AG04450 (cell line): ENCODE measurements at regions not wholly inside any gene's neighbourhood (a gene's known extent, or its start where the extent isn't known, plus 50 kb on each side); places are given as distances from the start of the nearest gene placed in this dataset.

ENCODE experiments used
- CTCF ChIA-PET: fragments of 300-600, 350-600 bp; formaldehyde crosslinking; extraction: SDS; loops from one replicate; lab custom pipeline; 2022; ENCODE audit warnings: antibody characterized with exemption, inconsistent platforms; lab: Charles Lee
- POLR2A ChIA-PET: fragments of 350-600 bp; formaldehyde crosslinking; extraction: SDS; loops from one replicate; lab custom pipeline; 2021; ENCODE audit warnings: antibody characterized with exemption, inconsistent platforms; lab: Yijun Ruan, JAX
- DNase-seq: peaks from one replicate; pipeline ENCODE4 v3.0.0-alpha.2; 2011; ENCODE audit warnings: low read depth, low spot score
- H3K27ac ChIP-seq: one replicate; pipeline ENCODE4 v1.5.1; 2012; ENCODE audit warnings: low read depth, low read length, control low read depth
- H3K27me3 ChIP-seq: one replicate; pipeline ENCODE4 v1.6.0; 2012; ENCODE audit warnings: low read length; ENCODE audit not compliant: control insufficient read depth, insufficient read depth
- H3K4me3 ChIP-seq: 2 replicates; pipeline ENCODE4 v1.5.1; 2011; ENCODE audit warnings: mild to moderate bottlenecking, low read depth, low read length, control low read depth
- H3K9me3 ChIP-seq: 2 replicates; pipeline ENCODE4 v1.5.1; 2012; ENCODE audit warnings: low read length; ENCODE audit not compliant: control insufficient read depth, insufficient read depth
- TF ChIP-seq, protein P1 (sequence below): IDR thresholded peaks from 2 replicates; pipeline ENCODE4 v1.5.1; 2011; ENCODE audit warnings: low read depth, low read length, control low read depth, inconsistent platforms

DNA sequence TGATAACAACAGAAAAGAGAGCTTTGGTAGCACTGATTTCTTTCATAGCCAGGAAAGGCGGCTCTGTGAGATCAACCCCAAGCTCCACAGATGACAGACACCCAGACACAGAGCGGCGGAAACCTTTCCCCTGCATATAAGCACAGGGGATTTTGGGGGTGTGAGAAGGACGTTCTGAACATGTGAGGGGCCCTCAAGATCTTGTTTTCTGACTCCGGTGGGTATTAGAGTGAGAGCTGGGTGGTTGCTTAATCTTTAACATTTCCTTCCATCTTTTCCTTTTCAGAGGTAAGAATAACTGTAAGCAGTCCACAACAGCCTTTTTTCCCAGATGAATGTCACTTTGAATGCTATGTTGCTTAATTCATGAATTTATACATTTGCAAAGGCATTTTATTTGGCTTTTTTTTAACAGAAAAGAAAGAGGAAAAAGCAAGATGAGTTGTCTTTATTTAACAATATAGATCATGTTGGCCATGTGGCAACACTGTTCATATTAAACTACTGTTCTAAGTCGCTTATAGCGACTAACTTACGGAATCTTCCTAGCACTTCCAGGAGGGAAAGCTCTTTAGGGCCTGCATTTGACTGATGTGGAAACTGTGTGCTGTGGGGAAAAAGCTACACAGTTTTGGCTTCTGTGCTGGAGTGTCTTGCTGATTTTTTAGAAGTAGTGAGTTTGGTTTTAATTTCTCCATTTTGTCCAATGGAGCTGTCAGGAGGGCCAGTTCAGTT is 80.5 kb upstream of the NAA20 start:
- Histone ChIP-seq H3K4me3 (no peak overlapping the region), H3K27me3 (no peaks in the 10 kb centered on the region), H3K9me3 (no peaks in the 10 kb centered on the region), H3K27ac (no peak overlapping the region)
- ChIA-PET POLR2A (no interaction called here), CTCF (no interaction called here)
- no peak for DNase-seq
- TF ChIP-seq, protein P1, sequence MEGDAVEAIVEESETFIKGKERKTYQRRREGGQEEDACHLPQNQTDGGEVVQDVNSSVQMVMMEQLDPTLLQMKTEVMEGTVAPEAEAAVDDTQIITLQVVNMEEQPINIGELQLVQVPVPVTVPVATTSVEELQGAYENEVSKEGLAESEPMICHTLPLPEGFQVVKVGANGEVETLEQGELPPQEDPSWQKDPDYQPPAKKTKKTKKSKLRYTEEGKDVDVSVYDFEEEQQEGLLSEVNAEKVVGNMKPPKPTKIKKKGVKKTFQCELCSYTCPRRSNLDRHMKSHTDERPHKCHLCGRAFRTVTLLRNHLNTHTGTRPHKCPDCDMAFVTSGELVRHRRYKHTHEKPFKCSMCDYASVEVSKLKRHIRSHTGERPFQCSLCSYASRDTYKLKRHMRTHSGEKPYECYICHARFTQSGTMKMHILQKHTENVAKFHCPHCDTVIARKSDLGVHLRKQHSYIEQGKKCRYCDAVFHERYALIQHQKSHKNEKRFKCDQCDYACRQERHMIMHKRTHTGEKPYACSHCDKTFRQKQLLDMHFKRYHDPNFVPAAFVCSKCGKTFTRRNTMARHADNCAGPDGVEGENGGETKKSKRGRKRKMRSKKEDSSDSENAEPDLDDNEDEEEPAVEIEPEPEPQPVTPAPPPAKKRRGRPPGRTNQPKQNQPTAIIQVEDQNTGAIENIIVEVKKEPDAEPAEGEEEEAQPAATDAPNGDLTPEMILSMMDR: no peak

DNA sequence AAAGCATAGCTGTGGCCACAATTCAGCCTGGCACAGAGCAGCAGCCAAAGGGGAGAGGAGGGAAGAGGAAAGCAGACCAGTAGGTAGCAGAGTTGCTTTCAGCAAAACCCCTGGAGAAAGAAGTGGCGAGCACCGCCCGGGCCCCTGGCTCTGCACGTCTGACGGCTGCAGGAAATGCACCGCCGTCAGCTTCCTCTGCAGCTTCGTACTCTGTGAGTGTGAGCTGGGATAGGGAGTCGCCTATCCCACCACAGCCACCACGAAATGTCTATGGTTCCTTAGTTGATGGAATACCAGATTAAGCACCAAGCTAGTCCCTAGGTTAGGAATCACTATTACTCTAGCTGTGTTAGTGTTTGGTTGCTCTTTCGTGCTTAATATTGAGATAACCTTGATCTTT is 79.9 kb upstream of the NAA20 start:
- ChIA-PET POLR2A (no interaction called here), CTCF (no interaction called here)
- TF ChIP-seq, protein P1: no peak
- H3K9me3 ChIP-seq: no peaks in the 10 kb centered on the region
- no peak overlapping the region for H3K27ac ChIP-seq
- no peaks in the 10 kb centered on the region for H3K27me3 ChIP-seq
- H3K4me3 ChIP-seq: no peak overlapping the region
- no peak for DNase-seq

DNA sequence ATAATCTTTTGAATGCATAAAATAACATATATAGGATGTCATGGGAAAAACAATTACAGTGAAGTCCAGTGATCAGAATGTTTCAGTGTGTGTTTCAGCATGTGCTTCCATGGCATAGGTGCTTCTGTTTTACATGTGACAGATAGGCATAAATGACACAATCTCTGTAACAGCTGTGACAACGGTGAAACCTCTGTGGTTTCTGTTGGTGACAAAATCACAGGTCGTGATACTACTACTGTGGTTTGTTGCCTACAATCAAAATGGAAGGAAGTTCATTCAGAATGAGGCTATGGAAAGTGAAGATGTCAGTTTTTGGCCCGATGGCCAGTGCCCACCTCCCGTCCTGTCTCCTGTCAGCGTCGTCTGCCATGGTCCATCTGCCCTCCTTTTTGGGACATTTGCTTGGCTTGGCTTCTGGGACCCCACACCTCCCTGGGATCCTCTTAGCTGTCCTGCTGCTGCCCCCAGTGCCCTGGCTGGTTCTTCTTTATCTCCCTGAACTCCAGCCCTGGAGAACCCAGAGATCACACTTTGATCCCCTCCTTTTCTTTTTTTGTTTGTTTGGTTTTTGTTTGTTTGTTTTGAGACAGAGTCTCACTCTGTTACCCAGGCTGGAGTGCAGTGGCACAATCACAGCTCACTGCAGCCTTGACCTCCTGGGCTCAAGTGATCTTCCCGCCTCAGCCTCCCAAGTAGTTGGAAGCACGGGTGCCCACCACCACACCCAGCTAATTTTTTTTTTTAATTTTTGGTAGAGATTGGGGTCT is 79.3 kb upstream of the NAA20 start:
- DNase-seq: no peak
- Histone ChIP-seq H3K9me3 (no peaks in the 10 kb centered on the region), H3K27me3 (no peaks in the 10 kb centered on the region), H3K27ac (no peak overlapping the region), H3K4me3 (no peak overlapping the region)
- TF ChIP-seq, protein P1: no peak
- CTCF ChIA-PET: no interaction called here
- POLR2A ChIA-PET: no interaction called here

DNA sequence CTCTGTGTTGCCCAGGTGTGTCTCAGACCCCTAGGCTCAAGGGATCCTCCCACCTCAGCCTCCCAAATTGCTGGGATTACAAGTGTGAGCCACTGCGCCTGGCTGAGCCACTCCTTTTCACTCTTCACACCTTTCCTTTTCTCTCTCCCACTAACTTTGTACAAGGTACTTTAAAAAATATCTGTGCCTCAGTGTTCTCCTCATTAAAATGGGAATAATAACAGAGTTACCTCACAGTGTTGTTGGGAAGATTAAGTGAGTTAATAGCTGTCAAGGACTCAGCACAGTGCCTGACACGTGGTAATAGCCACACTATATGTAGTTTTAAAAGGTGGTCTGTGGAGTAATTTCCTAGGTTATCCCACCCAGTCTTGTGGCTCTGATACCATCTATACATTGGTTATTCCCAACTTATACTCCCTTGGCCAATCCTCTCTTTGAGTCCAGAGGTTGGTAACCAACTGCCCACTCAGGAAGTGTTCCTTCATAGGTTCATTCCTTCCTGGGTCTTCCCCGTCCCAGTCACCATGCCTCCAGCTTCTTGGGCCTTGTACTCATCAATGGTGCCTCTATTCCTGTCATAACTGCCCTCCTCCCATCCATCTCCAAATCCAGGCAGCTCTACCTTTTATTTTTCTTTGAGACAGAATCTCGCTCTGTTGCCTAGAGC is 78.6 kb upstream of the NAA20 start:
- no peak for DNase-seq
- Histone ChIP-seq H3K9me3 (no peaks in the 10 kb centered on the region), H3K27ac (no peak overlapping the region), H3K27me3 (no peaks in the 10 kb centered on the region), H3K4me3 (no peak overlapping the region)
- TF ChIP-seq, protein P1: no peak
- POLR2A ChIA-PET: no interaction called here
- CTCF ChIA-PET: no interaction called here

DNA sequence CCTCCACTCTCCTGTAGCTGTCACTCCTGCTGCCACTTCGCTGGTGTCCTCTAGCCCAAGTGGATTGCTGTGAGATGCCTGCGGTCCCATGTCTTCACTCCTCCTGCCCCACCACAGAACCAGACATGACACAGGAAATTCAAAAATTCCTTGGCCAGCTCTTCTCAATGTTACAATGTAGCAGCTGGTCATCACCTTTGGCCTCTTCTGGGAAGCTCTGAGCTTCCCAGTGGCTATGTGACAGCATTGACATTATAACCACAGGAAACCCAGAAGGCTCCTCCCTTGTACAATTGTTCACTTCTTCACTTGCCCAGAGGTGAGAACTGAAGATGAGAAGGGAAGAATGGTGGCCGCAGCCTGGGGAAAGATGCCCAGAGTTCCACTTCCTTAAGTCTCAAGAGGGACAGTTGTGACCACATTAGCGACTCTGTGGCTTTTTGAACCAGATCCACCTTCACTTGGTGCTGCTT is 76.1 kb upstream of the NAA20 start:
- POLR2A ChIA-PET: no interaction called here
- Histone ChIP-seq H3K27me3 (no peaks in the 10 kb centered on the region), H3K4me3 (no peak overlapping the region), H3K9me3 (no peaks in the 10 kb centered on the region), H3K27ac (no peak overlapping the region)
- TF ChIP-seq, protein P1: no peak
- CTCF ChIA-PET: no interaction called here
- DNase-seq: no peak
